Erythroblast (primary cell): ENCODE measurements at regions not wholly inside any gene's neighbourhood (a gene's known extent, or its start where the extent isn't known, plus 50 kb on each side); places are given as distances from the start of the nearest gene placed in this dataset.

Source experiments
- GATA1 ChIP-seq: IDR thresholded peaks from 2 replicates; pipeline ENCODE4 v1.6.1; 2011; ENCODE audit warnings: low read depth, mild to moderate bottlenecking, control low read depth, low read length, moderate library complexity
- POLR2A ChIP-seq: IDR thresholded peaks from 2 replicates; pipeline ENCODE4 v1.6.1; 2011; ENCODE audit warnings: mild to moderate bottlenecking, low read length

DNA sequence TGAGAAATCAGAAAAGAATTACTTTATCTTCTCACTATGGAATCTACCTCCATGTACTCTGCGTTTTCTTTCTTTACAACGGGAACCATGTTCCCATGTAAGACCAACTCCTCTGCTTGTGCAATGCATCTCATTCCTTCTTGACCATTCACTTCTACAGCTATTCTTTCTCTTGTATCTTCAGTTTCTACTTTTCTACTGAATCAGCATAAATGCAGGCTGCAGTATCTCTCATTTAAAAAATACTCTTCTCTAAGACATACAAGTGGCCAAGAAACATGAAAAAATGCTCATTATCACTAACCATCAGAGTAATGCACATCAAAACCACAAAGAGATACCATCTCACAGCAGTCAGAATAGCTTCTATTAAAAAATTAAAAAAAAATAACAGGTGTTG lies 74.1 kb upstream of the NANOGP8 start:
- no peak for TF ChIP-seq POLR2A
- TF ChIP-seq GATA1, result no peak
